ENCODE measurements at regions not wholly inside any gene's neighbourhood (a gene's known extent, or its start where the extent isn't known, plus 50 kb on each side); places are given as distances from the start of the nearest gene placed in this dataset.

DNA sequence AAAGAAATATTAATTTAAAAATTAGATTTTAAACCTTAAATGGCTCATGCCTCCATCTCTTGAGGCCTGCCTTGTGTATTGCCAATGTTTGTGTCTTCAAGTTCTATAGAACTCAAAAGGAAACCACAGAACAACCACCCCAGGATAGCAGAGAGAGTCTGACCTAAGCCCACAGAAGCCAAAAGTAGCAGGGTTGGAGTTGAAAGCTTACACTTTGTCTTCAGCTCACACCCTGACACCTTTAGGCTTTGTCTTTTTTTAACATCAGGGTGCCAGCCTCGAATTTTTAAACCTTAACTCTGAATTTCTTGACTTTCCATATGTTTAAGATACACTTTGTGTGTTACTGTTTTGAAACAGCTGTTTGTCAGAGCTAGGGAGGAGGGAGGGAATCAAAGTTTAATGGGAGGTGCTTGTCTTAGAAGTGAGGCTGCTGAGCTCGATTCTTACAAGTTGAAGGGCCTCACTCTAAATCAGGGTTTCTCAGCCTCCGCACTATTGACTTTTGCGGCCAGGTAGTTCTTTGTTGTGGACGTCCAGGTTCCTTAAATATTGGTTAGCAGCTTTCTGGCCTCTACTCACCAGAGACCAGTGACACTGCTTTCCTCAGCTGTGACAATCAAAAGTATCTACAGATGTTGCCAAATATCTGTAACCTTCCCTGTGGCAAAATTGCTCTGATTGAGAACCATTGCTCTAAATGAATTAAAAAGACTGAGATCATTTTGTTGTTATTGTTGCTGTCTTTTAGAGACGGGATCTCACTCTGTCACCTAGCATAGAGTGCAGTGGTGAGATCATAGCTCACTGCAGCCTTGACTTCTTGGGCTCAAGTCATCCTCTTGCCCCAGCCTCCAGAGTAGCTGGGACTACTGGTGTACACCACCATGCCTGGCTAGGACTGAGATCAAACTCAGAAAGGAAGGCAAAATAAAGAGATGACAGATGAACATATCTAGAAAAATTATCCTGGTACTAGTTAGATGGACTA lies 139.2 kb upstream of the EOMES start:
- no peak for DNase-seq (ENCODE audit: low spot score)

DNA sequence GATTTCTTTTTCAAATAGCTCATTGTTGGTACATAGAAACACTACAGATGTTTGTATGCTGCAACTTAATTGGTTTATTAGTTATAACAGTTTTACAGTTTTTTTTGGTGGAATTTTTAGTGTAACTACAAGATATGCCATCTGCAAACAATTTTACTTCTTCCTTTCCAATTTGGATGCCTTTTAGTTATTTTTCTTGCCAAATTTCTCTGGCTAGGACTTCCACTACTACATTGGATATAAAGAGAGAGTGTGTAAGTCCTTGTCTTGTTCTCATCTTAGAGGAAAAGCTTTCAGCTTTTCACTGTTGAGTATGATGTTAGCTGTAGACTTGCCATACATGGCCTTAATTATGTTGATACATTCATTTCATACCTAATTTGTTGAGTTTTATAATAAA lies 143.6 kb upstream of the EOMES start:
- DNase-seq (ENCODE audit: low spot score), result no peak

DNA sequence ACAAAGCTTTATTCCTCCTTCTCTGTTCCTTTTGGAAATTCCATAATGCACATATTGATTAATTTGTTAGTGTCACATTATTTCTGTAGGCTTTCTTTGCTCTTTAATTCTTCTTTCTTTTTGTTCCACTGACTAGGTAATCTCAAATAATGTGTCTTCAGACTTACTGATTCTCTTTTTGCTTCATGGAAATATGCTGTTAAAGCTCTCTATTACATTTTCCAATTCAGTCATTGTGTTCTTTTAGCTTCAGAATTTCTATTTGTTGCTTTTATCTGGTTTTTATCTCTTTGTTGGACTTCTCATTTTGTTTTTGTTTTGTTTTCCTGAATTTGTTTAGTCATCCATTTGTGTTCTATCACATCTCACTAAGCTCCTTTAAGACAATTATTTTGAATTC lies 147.0 kb upstream of the EOMES start:
- DNase-seq (ENCODE audit: low spot score), result no peak

GRCh38 chr3:27877061-27878013 lies 155.2 kb upstream of the EOMES start:
- DNase-seq (ENCODE audit: low spot score), result no peak

GRCh38 chr3:27878014-27878383 lies 155.9 kb upstream of the EOMES start:
- no peak for DNase-seq (ENCODE audit: low spot score)

DNA sequence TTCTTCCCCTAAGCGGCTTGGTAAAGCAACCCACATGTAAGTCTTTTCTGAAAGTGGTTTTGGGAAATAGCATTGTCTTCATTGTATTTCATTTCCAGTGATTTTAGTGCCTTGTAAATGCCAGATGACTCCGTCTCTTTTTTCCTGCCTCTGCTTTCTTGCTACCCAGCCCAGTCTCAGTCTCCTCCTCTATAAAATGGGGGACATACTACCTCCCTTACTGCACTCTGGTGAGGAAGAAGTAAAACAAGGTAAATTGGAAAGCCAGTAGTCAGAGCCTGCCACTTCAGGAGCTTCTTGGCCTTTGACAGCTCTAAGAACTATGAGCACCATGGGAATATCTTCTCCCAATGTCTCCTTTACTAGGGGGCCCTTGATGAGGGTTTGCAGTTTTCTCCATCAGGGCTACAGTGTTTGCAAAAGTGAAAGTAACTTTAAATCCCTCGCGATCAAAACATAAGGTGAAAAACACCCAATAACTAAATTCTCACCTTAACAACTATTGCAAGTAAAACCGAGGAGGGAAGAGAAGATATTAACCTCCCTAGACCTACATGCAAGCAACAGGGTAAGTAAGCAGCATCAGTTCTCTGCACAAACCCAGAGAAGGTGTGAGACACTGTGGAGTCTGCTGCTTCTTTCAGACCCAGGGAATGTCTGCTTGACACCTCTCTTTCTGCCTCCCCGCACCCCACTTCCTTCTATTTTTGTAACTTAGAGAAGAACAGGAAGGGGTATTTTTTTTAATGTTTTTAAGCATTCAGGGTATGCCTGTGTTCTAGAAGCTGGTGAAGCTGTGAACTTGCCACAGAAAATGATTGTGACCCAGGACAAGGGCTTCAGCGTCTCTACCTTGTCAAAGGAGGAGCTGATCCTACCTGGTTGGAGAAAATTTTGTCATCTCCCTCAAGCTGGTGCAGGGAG lies 159.1 kb upstream of the EOMES start:
- no peak for DNase-seq (ENCODE audit: low spot score)

- no peak for DNase-seq (ENCODE audit: low spot score)
These were observed 161.1 kb upstream of the EOMES start for GRCh38 chr3:27883266-27883665.

DNA sequence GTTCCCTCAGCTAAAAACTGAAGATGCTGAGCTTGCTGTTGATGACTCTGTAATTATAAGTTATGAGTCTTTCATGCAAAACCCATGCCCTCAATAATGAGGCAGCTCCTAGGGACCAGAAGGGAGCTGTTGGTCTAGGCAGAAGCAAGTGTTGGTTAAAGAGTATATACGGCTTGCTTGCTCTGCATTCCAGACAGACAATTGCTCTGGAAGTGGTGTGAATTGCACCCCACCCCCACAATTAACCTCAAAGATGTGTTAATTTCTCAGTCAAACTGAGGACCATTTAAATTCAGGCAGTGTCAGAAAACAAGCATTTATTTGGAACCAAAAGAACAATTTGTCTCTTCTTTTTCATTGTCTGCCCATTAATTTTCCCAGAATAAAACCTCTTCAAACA lies 163.5 kb upstream of the EOMES start:
- DNase-seq (ENCODE audit: low spot score), result no peak

DNA sequence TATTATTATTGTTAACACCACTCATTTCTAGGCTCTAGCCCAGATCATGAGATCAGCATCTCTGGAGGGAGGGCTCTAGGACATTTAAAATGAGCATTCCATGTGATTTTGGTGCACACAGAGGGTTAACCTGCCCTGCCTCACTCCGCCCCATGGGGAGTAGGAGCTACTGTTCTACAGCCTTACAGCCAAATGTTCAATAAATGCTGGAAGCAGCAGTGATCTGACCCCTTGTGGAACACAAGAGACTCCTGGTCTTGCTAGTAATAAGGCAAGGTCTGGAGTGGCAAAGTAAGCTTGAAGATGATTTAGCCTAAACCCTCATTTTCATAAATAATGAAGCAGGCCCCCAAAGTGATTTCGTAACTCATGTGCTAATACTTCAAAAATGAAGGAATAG lies 166.4 kb upstream of the EOMES start:
- DNase-seq (ENCODE audit: low spot score), result no peak

- no peak for DNase-seq (ENCODE audit: low spot score)
These were observed 167.6 kb upstream of the EOMES start for GRCh38 chr3:27889745-27890144.

- DNase-seq (ENCODE audit: low spot score), result no peak
These were observed 178.2 kb upstream of the EOMES start for GRCh38 chr3:27900316-27900715.

DNA sequence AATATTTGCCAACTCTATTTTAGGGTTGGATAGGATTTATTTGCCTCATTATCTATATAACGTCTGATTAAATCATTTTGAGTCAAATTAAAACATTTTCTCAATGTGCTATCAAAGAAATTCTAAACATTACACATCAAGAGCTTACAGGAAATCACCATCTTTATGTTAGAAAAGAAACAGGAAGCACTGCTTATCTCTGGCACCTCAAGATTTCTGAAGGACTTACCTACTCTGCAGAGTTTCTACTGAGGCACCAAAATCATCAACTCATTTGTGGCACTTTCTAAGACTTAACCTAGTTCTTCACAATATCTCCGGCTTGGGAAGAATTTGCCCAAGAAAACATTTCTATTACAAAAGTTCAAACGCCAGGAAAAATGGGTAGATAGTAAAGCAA lies 181.3 kb upstream of the EOMES start:
- DNase-seq (ENCODE audit: low spot score), result no peak

GRCh38 chr3:27905625-27906024 lies 183.5 kb upstream of the EOMES start:
- no peak for DNase-seq (ENCODE audit: low spot score)

DNA sequence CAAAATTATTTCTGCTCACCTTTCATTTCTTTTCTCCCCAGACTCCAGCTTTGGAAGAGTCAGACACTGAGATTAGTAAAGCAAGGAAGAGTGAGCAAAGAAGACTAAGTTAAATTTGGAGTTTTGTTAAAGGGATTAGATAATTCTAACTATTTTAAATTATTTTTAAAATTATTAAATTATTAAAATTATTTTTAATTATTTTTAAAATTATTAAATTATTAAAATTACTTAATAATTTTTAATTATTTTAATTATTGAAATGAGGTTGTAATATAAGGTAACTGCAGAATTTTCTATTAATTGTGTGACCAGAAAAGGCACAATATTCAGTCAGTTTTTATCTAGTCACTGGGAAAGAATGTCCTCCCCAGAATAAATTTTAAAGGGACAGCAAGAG lies 185.0 kb upstream of the EOMES start:
- DNase-seq (ENCODE audit: low spot score), result no peak

GRCh38 chr3:27907929-27908328 lies 185.8 kb upstream of the EOMES start:
- no peak for DNase-seq (ENCODE audit: low spot score)

DNA sequence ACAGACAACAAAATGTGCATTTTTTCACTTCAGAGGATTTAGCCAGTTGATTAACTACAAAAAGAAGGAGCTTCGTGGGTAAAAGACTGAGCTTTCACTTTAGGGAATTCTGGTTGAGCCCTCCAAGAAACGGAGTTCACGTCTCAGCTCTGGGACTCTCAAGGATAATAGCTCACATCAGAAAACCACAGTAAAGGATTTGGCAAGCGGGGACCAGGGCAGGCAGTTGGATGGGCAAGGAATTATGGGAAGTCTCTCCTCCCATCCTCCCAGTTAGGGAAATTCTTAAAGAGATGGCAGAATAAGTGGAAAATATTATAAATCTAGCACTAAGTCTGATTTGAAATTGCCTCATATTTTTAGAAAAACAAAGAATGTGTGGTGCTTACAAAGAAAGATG lies 188.3 kb upstream of the EOMES start:
- DNase-seq (ENCODE audit: low spot score), result no peak

- no peak for DNase-seq (ENCODE audit: low spot score)
These were observed 192.1 kb upstream of the EOMES start for GRCh38 chr3:27914199-27914598.

DNA sequence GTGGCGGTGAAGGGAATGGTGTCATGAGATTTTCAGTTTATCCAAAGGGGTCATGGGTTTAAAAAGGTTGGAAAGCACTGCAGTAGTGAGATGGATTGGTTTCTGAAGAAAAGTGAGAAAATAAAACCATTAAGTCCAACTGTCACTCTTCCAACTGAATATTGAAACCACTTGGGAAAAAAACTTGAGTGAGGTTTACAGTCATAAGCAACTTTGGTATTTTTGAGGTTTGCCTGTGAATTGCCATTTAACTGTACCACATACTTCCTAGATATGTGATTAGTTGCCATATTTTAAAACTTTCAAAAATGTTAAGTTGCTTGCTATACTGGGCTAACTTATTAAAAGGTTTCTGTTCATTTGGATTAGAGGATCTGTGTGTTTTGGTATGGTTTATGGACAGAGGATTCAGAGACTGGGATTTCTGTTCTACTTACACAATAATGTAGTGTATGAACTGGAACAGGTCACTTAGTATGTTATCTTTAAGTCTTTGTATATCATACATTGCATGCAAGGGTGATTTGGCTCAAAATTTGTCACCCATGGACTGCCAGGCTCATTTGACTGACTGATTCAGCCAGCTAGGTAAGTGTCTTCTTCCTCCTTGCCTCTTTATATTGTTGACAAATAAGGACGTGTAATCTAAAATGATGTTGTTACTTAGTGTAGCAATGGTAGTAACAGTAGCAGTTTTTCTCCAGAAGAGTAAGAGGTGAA lies 201.4 kb upstream of the EOMES start:
- no peak for DNase-seq (ENCODE audit: low spot score)

DNA sequence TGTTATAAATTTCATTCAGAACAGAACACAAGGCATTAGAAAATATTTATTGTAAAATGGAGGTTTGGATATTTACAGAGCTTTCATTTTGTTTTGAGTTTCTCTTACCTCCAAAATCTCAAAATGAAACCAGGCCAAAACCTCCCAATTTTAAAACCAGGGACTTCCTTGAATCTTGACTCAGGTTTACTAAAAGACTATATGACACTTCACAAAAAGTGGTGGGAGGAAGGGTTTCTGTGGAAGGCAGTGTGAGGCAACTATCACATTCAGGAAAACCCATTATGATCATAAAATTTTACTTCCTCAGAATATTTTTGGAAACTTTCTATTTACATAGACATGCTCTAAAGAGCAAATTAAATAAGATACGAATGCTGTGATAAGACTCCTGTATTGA lies 205.8 kb upstream of the EOMES start:
- no peak for DNase-seq (ENCODE audit: low spot score)

GRCh38 chr3:27930052-27930602 lies 208.0 kb upstream of the EOMES start:
- DNase-seq (ENCODE audit: low spot score), result no peak

DNA sequence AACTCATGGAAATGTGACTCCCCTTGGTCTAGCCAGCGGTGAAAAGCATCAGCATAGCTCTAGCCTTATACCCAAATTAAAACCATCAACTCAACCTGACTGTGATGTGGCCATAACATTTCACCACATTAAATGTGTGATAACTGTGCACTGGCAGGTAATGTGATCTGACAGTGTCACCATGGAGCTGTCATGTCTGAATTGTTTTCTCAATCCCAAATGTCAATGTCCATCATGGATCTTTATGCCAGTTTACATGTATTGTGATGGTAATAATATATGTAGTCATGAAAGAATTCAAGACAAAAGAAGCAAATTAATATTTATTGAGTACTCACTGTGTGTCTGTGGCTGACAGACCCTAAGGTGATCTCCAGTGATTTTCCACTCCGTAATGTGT lies 213.4 kb upstream of the EOMES start:
- no peak for DNase-seq (ENCODE audit: low spot score)
